Activated CD4-positive, alpha-beta T cell treated with anti-CD3 and anti-CD28 coated beads, Interleukin-2, amount 10 ng/mL, durations not matched to agents 24 days and 14 days (primary cell): ENCODE measurements at regions not wholly inside any gene's neighbourhood (a gene's known extent, or its start where the extent isn't known, plus 50 kb on each side); places are given as distances from the start of the nearest gene placed in this dataset.
A peak's percentile ranks its signal among the peaks of the same experiment; 100 is the strongest.

Experiments
- DNase-seq: peaks from one replicate; pipeline ENCODE4 v3.0.0; 2022
- H3K27ac Mint-ChIP-seq: one replicate; pipeline ENCODE4 v1.8.0; 2022; ENCODE audit warnings: mild to moderate bottlenecking, mixed read lengths
- H3K27me3 Mint-ChIP-seq: one replicate; pipeline ENCODE4 v1.8.0; 2022; ENCODE audit warnings: mixed read lengths
- H3K36me3 Mint-ChIP-seq: one replicate; pipeline ENCODE4 v1.8.0; 2022; ENCODE audit warnings: low read depth, mild to moderate bottlenecking, mixed read lengths
- H3K4me1 Mint-ChIP-seq: one replicate; pipeline ENCODE4 v1.8.0; 2021; ENCODE audit warnings: mixed read lengths
- H3K4me3 Mint-ChIP-seq: one replicate; pipeline ENCODE4 v1.8.0; 2022; ENCODE audit warnings: mild to moderate bottlenecking, moderate library complexity, mixed read lengths
- H3K9me3 Mint-ChIP-seq: one replicate; pipeline ENCODE4 v1.8.0; 2021; ENCODE audit warnings: mixed read lengths
- intact Hi-C: fragments of 100-400 bp; cut with micrococcal nuclease; formaldehyde crosslinking; loops from one replicate; pipeline ENCODE4 v1.15.1; 2023

GRCh38 chr3:42037318-42037945 is 53.7 kb upstream of the TRAK1 start:
- intact Hi-C loops: no loop called here
- Mint-ChIP-seq H3K27ac (no peak overlapping the region), H3K4me1 (peaks cover 14% of the 10 kb centered on the region), H3K9me3 (no peaks in the 10 kb centered on the region), H3K36me3 (peaks cover 10% of the 10 kb centered on the region), H3K27me3 (no peaks in the 10 kb centered on the region), H3K4me3 (no peak overlapping the region)
- no peak for DNase-seq

GRCh38 chr3:42036483-42036823 is 54.7 kb upstream of the TRAK1 start:
- Mint-ChIP-seq H3K27ac (no peak overlapping the region), H3K9me3 (no peaks in the 10 kb centered on the region), H3K4me3 (no peak overlapping the region), H3K36me3 (peaks cover 9% of the 10 kb centered on the region), H3K27me3 (no peaks in the 10 kb centered on the region), H3K4me1 (peaks cover 17% of the 10 kb centered on the region)
- intact Hi-C loops: no loop called here
- no peak for DNase-seq

- no peak overlapping the region for H3K4me3 Mint-ChIP-seq
Measured at GRCh38 chr3:42035816-42036482, 55.2 kb upstream of the TRAK1 start.

GRCh38 chr3:42035007-42035406 is 56.1 kb upstream of the TRAK1 start:
- H3K27me3 Mint-ChIP-seq: no peaks in the 10 kb centered on the region
- H3K4me3 Mint-ChIP-seq: no peak overlapping the region
- no peak for DNase-seq
- peaks cover 17% of the 10 kb centered on the region for H3K4me1 Mint-ChIP-seq
- peak overlapping the region; percentile 1 for H3K27ac Mint-ChIP-seq
- H3K9me3 Mint-ChIP-seq: no peaks in the 10 kb centered on the region
- intact Hi-C loops: no loop called here
- peaks cover 8% of the 10 kb centered on the region for H3K36me3 Mint-ChIP-seq

More at GRCh38 chr3:42035816-42036482, 55.2 kb upstream of the TRAK1 start:
- H3K27ac Mint-ChIP-seq: no peak overlapping the region
- DNase-seq: no peak
- H3K36me3 Mint-ChIP-seq: peaks cover 8% of the 10 kb centered on the region
- H3K4me1 Mint-ChIP-seq: peaks cover 17% of the 10 kb centered on the region
- H3K9me3 Mint-ChIP-seq: no peaks in the 10 kb centered on the region
- intact Hi-C loops: no loop called here
- no peaks in the 10 kb centered on the region for H3K27me3 Mint-ChIP-seq

- Mint-ChIP-seq H3K27ac (no peak overlapping the region), H3K27me3 (no peaks in the 10 kb centered on the region), H3K9me3 (no peaks in the 10 kb centered on the region), H3K36me3 (peaks cover 8% of the 10 kb centered on the region), H3K4me1 (peaks cover 21% of the 10 kb centered on the region), H3K4me3 (no peak overlapping the region)
- no peak for DNase-seq
- intact Hi-C loops: no loop called here
Measured at GRCh38 chr3:42033741-42034140, 57.4 kb upstream of the TRAK1 start.

- DNase-seq: no peak
- H3K27me3 Mint-ChIP-seq: no peaks in the 10 kb centered on the region
- H3K9me3 Mint-ChIP-seq: peaks cover 5% of the 10 kb centered on the region
- intact Hi-C loops: no loop called here
- H3K36me3 Mint-ChIP-seq: peaks cover 14% of the 10 kb centered on the region
- no peak overlapping the region for H3K27ac Mint-ChIP-seq
- no peak overlapping the region for H3K4me3 Mint-ChIP-seq
- H3K4me1 Mint-ChIP-seq: peaks cover 27% of the 10 kb centered on the region
Measured at GRCh38 chr3:42032693-42033349, 58.3 kb upstream of the TRAK1 start.

- intact Hi-C loops: no loop called here
- no peak overlapping the region for H3K4me3 Mint-ChIP-seq
Measured at GRCh38 chr3:42031808-42032480, 59.2 kb upstream of the TRAK1 start.

GRCh38 chr3:42028474-42028873 is 62.7 kb upstream of the TRAK1 start:
- Mint-ChIP-seq H3K4me1 (peaks cover 37% of the 10 kb centered on the region), H3K4me3 (no peak overlapping the region), H3K27me3 (no peaks in the 10 kb centered on the region), H3K36me3 (peaks cover 5% of the 10 kb centered on the region), H3K27ac (no peak overlapping the region), H3K9me3 (peaks cover 5% of the 10 kb centered on the region)
- no peak for DNase-seq
- intact Hi-C loops: no loop called here

More at GRCh38 chr3:42031808-42032480, 59.2 kb upstream of the TRAK1 start:
- peaks cover 5% of the 10 kb centered on the region for H3K9me3 Mint-ChIP-seq
- no peak overlapping the region for H3K27ac Mint-ChIP-seq
- H3K27me3 Mint-ChIP-seq: no peaks in the 10 kb centered on the region
- H3K36me3 Mint-ChIP-seq: peaks cover 14% of the 10 kb centered on the region
- H3K4me1 Mint-ChIP-seq: peaks cover 22% of the 10 kb centered on the region
- DNase-seq: no peak

GRCh38 chr3:42027571-42027970 is 63.6 kb upstream of the TRAK1 start:
- peaks cover 42% of the 10 kb centered on the region for H3K4me1 Mint-ChIP-seq
- H3K27me3 Mint-ChIP-seq: no peaks in the 10 kb centered on the region
- intact Hi-C loops: no loop called here

GRCh38 chr3:42025370-42026138 is 63.7 kb upstream of the ULK4 start:
- H3K36me3 Mint-ChIP-seq: peaks cover 5% of the 10 kb centered on the region
- intact Hi-C loops: no loop called here
- DNase-seq: no peak
- H3K4me3 Mint-ChIP-seq: peak overlapping the region; percentile 60
- H3K27ac Mint-ChIP-seq: peak overlapping the region; percentile 38
- no peaks in the 10 kb centered on the region for H3K27me3 Mint-ChIP-seq
- H3K9me3 Mint-ChIP-seq: peaks cover 5% of the 10 kb centered on the region
- peaks cover 48% of the 10 kb centered on the region for H3K4me1 Mint-ChIP-seq

More at GRCh38 chr3:42027571-42027970, 63.6 kb upstream of the TRAK1 start:
- peaks cover 5% of the 10 kb centered on the region for H3K9me3 Mint-ChIP-seq
- H3K4me3 Mint-ChIP-seq: no peak overlapping the region
- no peak overlapping the region for H3K27ac Mint-ChIP-seq
- DNase-seq: no peak
- peaks cover 5% of the 10 kb centered on the region for H3K36me3 Mint-ChIP-seq

- no peaks in the 10 kb centered on the region for H3K27me3 Mint-ChIP-seq
- H3K4me3 Mint-ChIP-seq: no peak overlapping the region
- peaks cover 54% of the 10 kb centered on the region for H3K4me1 Mint-ChIP-seq
- intact Hi-C loops: no loop called here
- peaks cover 10% of the 10 kb centered on the region for H3K36me3 Mint-ChIP-seq
- H3K9me3 Mint-ChIP-seq: peaks cover 5% of the 10 kb centered on the region
- DNase-seq: no peak
- H3K27ac Mint-ChIP-seq: no peak overlapping the region
Measured at GRCh38 chr3:42024591-42025351, 62.9 kb upstream of the ULK4 start.

GRCh38 chr3:42023380-42023779 is 61.5 kb upstream of the ULK4 start:
- Mint-ChIP-seq H3K27me3 (no peaks in the 10 kb centered on the region), H3K4me1 (peaks cover 54% of the 10 kb centered on the region), H3K9me3 (peaks cover 3% of the 10 kb centered on the region), H3K4me3 (peak overlapping the region; percentile 8), H3K27ac (peak overlapping the region; percentile 34), H3K36me3 (peaks cover 6% of the 10 kb centered on the region)
- no peak for DNase-seq
- intact Hi-C loops: no loop called here

- Mint-ChIP-seq H3K27me3 (no peaks in the 10 kb centered on the region), H3K27ac (no peak overlapping the region), H3K4me1 (peaks cover 52% of the 10 kb centered on the region), H3K36me3 (peaks cover 4% of the 10 kb centered on the region), H3K9me3 (no peaks in the 10 kb centered on the region), H3K4me3 (no peak overlapping the region)
- DNase-seq: no peak
- intact Hi-C loops: no loop called here
Measured at GRCh38 chr3:42022355-42022754, 60.5 kb upstream of the ULK4 start.
